C4-2B (cell line): ENCODE measurements at regions not wholly inside any gene's neighbourhood (a gene's known extent, or its start where the extent isn't known, plus 50 kb on each side); places are given as distances from the start of the nearest gene placed in this dataset.

ENCODE experiments used
- H3K27ac ChIP-seq: fragments of 450-650 bp; 2 replicates; pipeline ENCODE4 v1.5.1; 2017
- CTCF ChIP-seq: fragments of 450-650 bp; conservative IDR thresholded peaks from 2 replicates; pipeline ENCODE4 v1.5.1; 2017; ENCODE audit warnings: mild to moderate bottlenecking
- ZFX ChIP-seq: fragments of 450-650 bp; IDR thresholded peaks from 2 replicates; pipeline ENCODE4 v1.6.1; 2017

DNA sequence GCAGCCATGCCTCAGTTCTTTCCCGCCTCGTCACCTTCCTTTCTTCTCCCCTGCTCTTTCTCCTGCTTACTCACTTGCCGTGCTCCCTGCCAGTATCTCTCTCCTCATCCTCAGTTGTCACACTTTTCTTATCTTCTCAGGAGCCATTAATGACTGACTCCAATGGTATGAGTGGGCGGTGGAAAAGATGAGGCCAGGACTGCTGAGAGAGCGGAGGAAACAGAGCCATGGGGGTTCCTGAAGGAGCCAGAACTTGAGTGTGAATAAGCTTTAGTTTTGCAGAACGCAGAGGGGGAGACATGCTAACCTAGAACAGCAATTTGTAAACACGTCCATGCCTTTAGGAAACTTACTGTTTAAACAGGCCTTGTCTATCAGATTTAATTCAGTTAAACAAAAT is 126.5 kb downstream of the CHIC2 start:
- TF ChIP-seq ZFX (no peak), CTCF (no peak)
- no peak overlapping the region for H3K27ac ChIP-seq

DNA sequence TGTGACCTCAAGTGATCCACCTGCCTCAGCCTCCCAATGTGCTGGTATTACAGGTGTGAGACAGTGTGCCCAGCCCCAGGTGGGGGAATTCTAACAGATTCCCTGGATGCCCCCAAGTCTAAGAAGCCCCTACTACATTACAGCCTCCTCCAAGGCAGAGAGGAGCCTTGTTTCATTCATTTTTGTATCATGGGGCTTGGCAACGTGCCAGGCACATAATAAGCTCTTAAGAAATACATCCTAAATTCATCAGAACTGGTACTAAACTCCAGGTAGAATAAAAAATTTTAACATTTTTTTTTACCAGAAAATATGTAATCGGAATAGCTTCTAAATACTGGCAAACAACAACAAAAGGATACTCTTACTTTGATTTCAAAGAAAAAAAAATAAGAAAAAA is 127.1 kb downstream of the CHIC2 start:
- TF ChIP-seq ZFX (no peak), CTCF (no peak)
- H3K27ac ChIP-seq: no peak overlapping the region

DNA sequence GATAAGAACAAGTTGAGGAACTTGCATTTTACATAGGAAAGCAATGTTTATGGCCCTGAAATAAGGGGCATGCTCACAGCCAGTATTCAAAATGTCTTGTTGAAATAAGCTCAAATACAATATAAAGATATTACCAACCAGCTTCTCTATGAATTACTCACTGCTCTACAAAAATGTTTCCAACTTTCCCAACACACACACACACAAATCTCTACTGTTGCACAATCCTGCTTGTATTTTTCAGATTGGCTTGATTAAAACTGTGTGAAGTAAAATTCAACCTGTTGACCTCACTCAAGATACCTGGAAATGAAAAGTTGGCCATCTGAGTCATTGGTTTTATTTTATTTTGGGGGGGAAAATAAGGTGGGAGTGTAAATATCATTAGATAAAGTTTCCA is 128.6 kb downstream of the CHIC2 start:
- TF ChIP-seq ZFX (no peak), CTCF (no peak)
- no peak overlapping the region for H3K27ac ChIP-seq

- H3K27ac ChIP-seq: no peak overlapping the region
These were observed 131.4 kb downstream of the CHIC2 start for GRCh38 chr4:53932796-53933610.

GRCh38 chr4:53931461-53931961 is 132.9 kb downstream of the CHIC2 start:
- TF ChIP-seq ZFX (no peak), CTCF (no peak)
- no peak overlapping the region for H3K27ac ChIP-seq

More at GRCh38 chr4:53932796-53933610, 131.4 kb downstream of the CHIC2 start:
- TF ChIP-seq ZFX (no peak), CTCF (no peak)

DNA sequence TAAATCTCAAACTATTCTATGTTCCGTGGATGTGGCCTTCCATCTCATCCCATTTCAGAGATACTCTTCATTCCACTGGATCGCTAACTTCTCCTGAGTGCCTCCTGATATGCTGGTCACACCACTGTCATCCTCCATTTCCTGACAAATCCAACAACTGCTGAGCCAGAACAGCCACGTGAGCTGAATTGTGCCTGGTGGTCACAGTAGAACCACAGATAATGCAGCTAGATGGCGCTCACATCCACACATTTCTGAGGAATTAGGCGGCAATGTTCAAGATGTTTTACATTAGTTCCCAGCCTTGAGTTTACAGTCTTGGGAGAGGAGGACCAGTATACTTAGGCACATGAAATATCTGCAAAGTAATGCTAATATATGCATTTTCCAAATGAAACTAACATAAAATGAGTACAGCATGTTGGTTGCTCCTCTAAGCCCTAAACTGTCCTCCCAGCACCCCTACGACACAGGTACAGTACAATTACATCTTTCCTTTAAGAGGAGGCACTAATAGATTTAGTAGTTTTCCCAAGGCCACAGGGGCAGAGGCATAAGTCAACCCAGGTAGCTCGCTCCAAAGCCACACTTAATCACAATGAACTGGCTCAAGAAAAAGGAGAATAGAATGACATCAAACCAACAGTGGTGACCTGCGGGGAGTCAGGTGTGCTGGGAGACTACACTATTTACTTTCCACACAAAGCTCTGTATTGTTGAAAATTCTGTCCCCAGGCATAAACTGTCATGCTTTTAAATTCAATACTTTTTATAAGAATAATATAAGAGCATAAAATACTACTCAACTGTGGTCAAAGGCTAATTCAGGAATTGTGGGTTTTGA is 134.2 kb downstream of the CHIC2 start:
- no peak for TF ChIP-seq ZFX
- TF ChIP-seq CTCF: peak; percentile 77
- H3K27ac ChIP-seq: no peak overlapping the region

DNA sequence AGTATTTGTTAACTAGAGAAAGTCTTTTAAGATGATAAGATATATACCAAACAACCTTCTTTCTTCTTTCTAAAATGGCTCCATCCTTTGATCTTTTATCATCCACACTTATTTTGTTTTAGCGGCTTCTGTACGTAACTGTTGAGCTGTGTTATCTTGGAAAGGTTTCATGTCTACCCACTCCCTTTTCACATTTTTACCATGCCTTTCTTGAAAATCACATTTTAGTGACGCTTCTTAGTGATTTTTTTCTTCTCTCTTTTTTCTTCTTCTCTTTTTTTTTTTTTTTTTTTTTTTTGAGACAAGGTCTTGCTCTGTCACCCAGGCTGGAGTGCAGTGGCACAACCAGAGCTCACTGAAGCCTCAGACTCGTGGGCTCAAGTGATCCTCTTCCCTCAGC is 135.1 kb downstream of the CHIC2 start:
- no peak for TF ChIP-seq ZFX
- no peak for TF ChIP-seq CTCF
- no peak overlapping the region for H3K27ac ChIP-seq
